Keratinocyte (primary cell): ENCODE measurements at regions not wholly inside any gene's neighbourhood (a gene's known extent, or its start where the extent isn't known, plus 50 kb on each side); places are given as distances from the start of the nearest gene placed in this dataset.

Experiments
- DNase-seq: peaks from one replicate; pipeline ENCODE4 v3.0.0-alpha.2; 2011; ENCODE audit warnings: low read depth, missing footprints, low spot score
- FAIRE-seq: peaks from 2 replicates; lab custom pipeline; 2011; peaks lifted over from hg19 to GRCh38; lab: Jason Lieb, UNC
- H2AFZ ChIP-seq: 2 replicates; pipeline ENCODE4 v1.6.0; 2012; ENCODE audit warnings: low read length, control low read depth, inconsistent platforms; ENCODE audit not compliant: control insufficient read depth
- H3K27ac ChIP-seq: 2 replicates; pipeline ENCODE4 v1.5.1; 2011; ENCODE audit warnings: low read length; ENCODE audit not compliant: control insufficient read depth, insufficient read depth
- H3K27me3 ChIP-seq: 3 replicates; pipeline ENCODE4 v1.6.0; 2011; ENCODE audit warnings: low read length; ENCODE audit not compliant: control insufficient read depth, insufficient read depth; ENCODE audit errors: extremely low read depth
- H3K36me3 ChIP-seq, 2 experiments: 2 replicates in 1 of 2; 3 replicates in 1 of 2; pipeline ENCODE4 v1.5.1; 2011; ENCODE audit warnings: low read length in 2 of 2, mild to moderate bottlenecking in 1 of 2; ENCODE audit not compliant: control insufficient read depth in 2 of 2, insufficient read depth in 2 of 2; ENCODE audit errors: extremely low read depth in 1 of 2
- H3K4me1 ChIP-seq: 3 replicates; pipeline ENCODE4 v1.5.1; 2011; ENCODE audit warnings: low read length; ENCODE audit not compliant: control insufficient read depth, insufficient read depth; ENCODE audit errors: extremely low read depth
- H3K4me2 ChIP-seq: 3 replicates; pipeline ENCODE4 v1.6.0; 2011; ENCODE audit warnings: low read depth, low read length; ENCODE audit not compliant: control insufficient read depth, insufficient read depth; ENCODE audit errors: extremely low read depth
- H3K4me3 ChIP-seq, 3 experiments: fragments of 200-600 bp in 1 of 3; sonication (generic) in 1 of 3; 2 replicates in 2 of 3; 3 replicates in 1 of 3; pipeline ENCODE4 v1.5.1; 2011 to 2016; ENCODE audit warnings: low read length in 3 of 3, mild to moderate bottlenecking in 3 of 3, control low read depth in 2 of 3, inconsistent platforms in 1 of 3, low read depth in 1 of 3, mixed read lengths in 1 of 3, mixed run types in 1 of 3, moderate library complexity in 1 of 3; ENCODE audit not compliant: control insufficient read depth in 2 of 3, insufficient read depth in 2 of 3; ENCODE audit errors: extremely low read depth in 1 of 3
- H3K79me2 ChIP-seq: 2 replicates; pipeline ENCODE4 v1.6.0; 2012; ENCODE audit warnings: low read length; ENCODE audit not compliant: control insufficient read depth, insufficient read depth
- H3K9ac ChIP-seq: 3 replicates; pipeline ENCODE4 v1.6.0; 2011; ENCODE audit warnings: low read length; ENCODE audit not compliant: control insufficient read depth, insufficient read depth; ENCODE audit errors: extremely low read depth
- H3K9me1 ChIP-seq: 3 replicates; pipeline ENCODE4 v1.6.0; 2011; ENCODE audit warnings: low read length; ENCODE audit not compliant: control insufficient read depth, insufficient read depth; ENCODE audit errors: extremely low read depth
- H3K9me3 ChIP-seq: 2 replicates; pipeline ENCODE4 v1.5.1; 2012; ENCODE audit warnings: low read depth, low read length; ENCODE audit not compliant: control insufficient read depth
- H4K20me1 ChIP-seq: 3 replicates; pipeline ENCODE4 v1.6.0; 2011; ENCODE audit warnings: low read length; ENCODE audit not compliant: control insufficient read depth, insufficient read depth; ENCODE audit errors: extremely low read depth
- CTCF ChIP-seq, 3 experiments: IDR thresholded peaks in 1 of 3; conservative IDR thresholded peaks in 1 of 3; optimal IDR thresholded peaks in 1 of 3; 2 replicates in 2 of 3; 3 replicates in 1 of 3; pipeline versions ENCODE3 to v1.5.1; 2011; ENCODE audit warnings: low read length in 3 of 3, mild to moderate bottlenecking in 3 of 3, moderate library complexity in 2 of 3, control low read depth in 1 of 3, inconsistent platforms in 1 of 3; ENCODE audit not compliant: insufficient read depth in 2 of 3; ENCODE audit errors: extremely low read depth in 1 of 3
- EZH2 ChIP-seq: IDR thresholded peaks from one replicate; pipeline ENCODE4 v1.6.1; 2012; ENCODE audit warnings: inconsistent platforms, mild to moderate bottlenecking, low read length, moderate library complexity
- dilution Hi-C: fragments of 300-500 bp; cut with MboI; formaldehyde crosslinking; loops from one replicate; pipeline ENCODE4 v1.7.0; 2020; ENCODE audit warnings: low sequenced_read_pairs; ENCODE audit not compliant: extremely low pct_ligation_motif_present

GRCh38 chr2:37826611-37827010 is 98.5 kb upstream of the RMDN2 start:
- Histone ChIP-seq H3K4me3 (no peak overlapping the region), H4K20me1 (no peaks in the 10 kb centered on the region), H3K27me3 (no peaks in the 10 kb centered on the region), H3K9me1 (no peaks in the 10 kb centered on the region), H3K4me1 (no peaks in the 10 kb centered on the region), H3K27ac (no peak overlapping the region), H3K9me3 (no peaks in the 10 kb centered on the region), H3K9ac (no peak overlapping the region), H3K36me3 (no peaks in the 10 kb centered on the region), H2AFZ (no peak overlapping the region), H3K79me2 (no peaks in the 10 kb centered on the region), H3K4me2 (no peak overlapping the region)
- TF ChIP-seq CTCF (optimal IDR thresholded peaks at IDR 0.05 in 1 of 3, IDR thresholded peaks at IDR 0.05 in 1 of 3, conservative IDR thresholded peaks at IDR 0.05 in 1 of 3; ENCODE audit: extremely low read depth in 1 of 3, insufficient read depth in 2 of 3, low read length in 3 of 3): no peak
- DNase-seq: no peak
- FAIRE-seq: no peak
- dilution Hi-C loops: no loop called here

GRCh38 chr2:37827455-37827854 is 97.6 kb upstream of the RMDN2 start:
- Histone ChIP-seq H3K36me3 (no peaks in the 10 kb centered on the region), H3K4me1 (no peaks in the 10 kb centered on the region), H4K20me1 (no peaks in the 10 kb centered on the region), H3K9me3 (no peaks in the 10 kb centered on the region), H3K27me3 (no peaks in the 10 kb centered on the region), H3K4me2 (no peak overlapping the region), H3K27ac (no peak overlapping the region), H3K9ac (no peak overlapping the region), H3K79me2 (no peaks in the 10 kb centered on the region), H3K9me1 (no peaks in the 10 kb centered on the region), H2AFZ (no peak overlapping the region), H3K4me3 (no peak overlapping the region)
- no peak for DNase-seq
- dilution Hi-C loops: no loop called here
- FAIRE-seq: no peak
- TF ChIP-seq EZH2 (no peak), CTCF (optimal IDR thresholded peaks at IDR 0.05 in 1 of 3, IDR thresholded peaks at IDR 0.05 in 1 of 3, conservative IDR thresholded peaks at IDR 0.05 in 1 of 3; ENCODE audit: extremely low read depth in 1 of 3, insufficient read depth in 2 of 3, low read length in 3 of 3) (no peak)
